ENCODE measurements at regions not wholly inside any gene's neighbourhood (a gene's known extent, or its start where the extent isn't known, plus 50 kb on each side); places are given as distances from the start of the nearest gene placed in this dataset.
"Not testable (repeated sequence)": the region's sequence is repeated elsewhere in the genome, so short reads cannot be mapped to it uniquely, and the experiment has no call there.

- DNase-seq = no peak
Observed at GRCh38 chr16:48972236-48972635, 309.4 kb downstream of the CBLN1 start.

- no peak for DNase-seq
Observed at GRCh38 chr16:48971571-48972077, 310.0 kb downstream of the CBLN1 start.

GRCh38 chr16:48970216-48970615 lies 311.4 kb downstream of the CBLN1 start:
- no peak for DNase-seq

GRCh38 chr16:48969611-48970010 lies 312.0 kb downstream of the CBLN1 start:
- DNase-seq = no peak

GRCh38 chr16:48965386-48965785 lies 316.3 kb downstream of the CBLN1 start:
- no peak for DNase-seq

- no peak for DNase-seq
Observed at GRCh38 chr16:48963901-48964615, 317.6 kb downstream of the CBLN1 start.

- DNase-seq = no peak
Observed at GRCh38 chr16:48963306-48963705, 318.3 kb downstream of the CBLN1 start.

- DNase-seq = no peak
Observed at GRCh38 chr16:48961546-48961945, 320.1 kb downstream of the CBLN1 start.

- no peak for DNase-seq
Observed at GRCh38 chr16:48960830-48961229, 320.8 kb downstream of the CBLN1 start.

GRCh38 chr16:48959747-48960146 lies 321.9 kb downstream of the CBLN1 start:
- no peak for DNase-seq

- DNase-seq = no peak
Observed at GRCh38 chr16:48959204-48959603, 322.4 kb downstream of the CBLN1 start.

- no peak for DNase-seq
Observed at GRCh38 chr16:48958681-48959080, 323.0 kb downstream of the CBLN1 start.

GRCh38 chr16:48956620-48957019 lies 325.0 kb downstream of the CBLN1 start:
- DNase-seq = no peak

- no peak for DNase-seq
Observed at GRCh38 chr16:48955837-48956236, 325.8 kb downstream of the CBLN1 start.

GRCh38 chr16:48951621-48952125 lies 330.0 kb downstream of the CBLN1 start:
- not testable (repeated sequence) for DNase-seq

- no peak for DNase-seq
Observed at GRCh38 chr16:48950184-48950583, 331.5 kb downstream of the CBLN1 start.

GRCh38 chr16:48949636-48950035 lies 332.0 kb downstream of the CBLN1 start:
- no peak for DNase-seq

GRCh38 chr16:48948911-48949310 lies 332.7 kb downstream of the CBLN1 start:
- no peak for DNase-seq

- DNase-seq = no peak
Observed at GRCh38 chr16:48947371-48947713, 334.3 kb downstream of the CBLN1 start.

GRCh38 chr16:48946686-48947370 lies 334.8 kb downstream of the CBLN1 start:
- no peak for DNase-seq

- DNase-seq = no peak
Observed at GRCh38 chr16:48942996-48943395, 333.0 kb upstream of the N4BP1 start.

- DNase-seq = no peak
Observed at GRCh38 chr16:48936811-48937210, 326.8 kb upstream of the N4BP1 start.

- DNase-seq = no peak
Observed at GRCh38 chr16:48932216-48932855, 322.4 kb upstream of the N4BP1 start.

Data from midbrain (tissue), 1 donor.